Endometrial microvascular endothelial cells (primary cell): ENCODE measurements at regions not wholly inside any gene's neighbourhood (a gene's known extent, or its start where the extent isn't known, plus 50 kb on each side); places are given as distances from the start of the nearest gene placed in this dataset.

Experiments
- in situ Hi-C: cut with HindIII; loops from 2 replicates; pipeline ENCODE4 v1.10.0; 2017; ENCODE audit warnings: low sequenced_read_pairs, low pct_unique_long_range_greater_than_20kb; ENCODE audit errors: inconsistent ontology term

DNA sequence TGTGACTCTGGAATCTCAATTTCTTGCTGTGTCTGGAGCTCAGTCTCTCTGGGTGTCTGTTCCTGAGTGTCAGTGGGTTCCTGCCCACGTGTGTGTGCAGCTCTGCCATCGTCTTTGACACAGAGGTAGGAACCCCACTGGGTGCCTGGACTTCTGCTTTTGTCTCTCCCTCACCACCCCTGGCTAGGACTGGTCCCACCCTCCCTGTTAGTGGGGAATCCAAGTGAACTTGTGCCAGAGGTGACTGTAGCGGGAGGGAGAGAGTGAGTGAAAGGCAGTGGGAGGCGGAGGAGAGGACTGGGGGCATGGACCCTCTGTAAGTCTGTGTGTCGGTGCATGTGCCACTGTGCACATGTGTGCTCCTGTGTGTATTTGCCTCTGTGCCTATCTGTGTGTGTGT lies 299.9 kb upstream of the ZMIZ1 start:
- in situ Hi-C loops, result no loop called here

DNA sequence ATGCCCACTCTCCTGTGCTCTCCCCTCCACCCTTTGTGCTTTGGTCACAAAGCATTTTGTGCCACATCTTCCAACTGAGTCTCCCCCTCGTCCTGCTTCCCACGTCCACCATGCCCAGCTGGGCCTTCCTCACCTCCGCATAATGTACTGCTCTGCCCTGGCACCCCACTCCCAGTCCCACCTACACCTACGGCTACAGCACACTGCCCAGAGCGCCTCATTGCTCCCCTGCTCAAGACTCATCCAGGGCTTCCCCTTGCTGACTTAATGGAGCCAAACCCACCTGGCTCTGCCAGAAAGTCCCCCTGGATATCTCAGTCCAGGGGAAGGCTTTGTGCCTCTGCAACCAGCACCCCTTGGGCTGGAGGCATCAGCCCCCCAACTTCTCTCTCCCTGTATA lies 299.2 kb upstream of the ZMIZ1 start:
- in situ Hi-C loops, result no loop called here

- in situ Hi-C loops, result no loop called here
Observed at GRCh38 chr10:78770167-78771090, 298.3 kb upstream of the ZMIZ1 start.

DNA sequence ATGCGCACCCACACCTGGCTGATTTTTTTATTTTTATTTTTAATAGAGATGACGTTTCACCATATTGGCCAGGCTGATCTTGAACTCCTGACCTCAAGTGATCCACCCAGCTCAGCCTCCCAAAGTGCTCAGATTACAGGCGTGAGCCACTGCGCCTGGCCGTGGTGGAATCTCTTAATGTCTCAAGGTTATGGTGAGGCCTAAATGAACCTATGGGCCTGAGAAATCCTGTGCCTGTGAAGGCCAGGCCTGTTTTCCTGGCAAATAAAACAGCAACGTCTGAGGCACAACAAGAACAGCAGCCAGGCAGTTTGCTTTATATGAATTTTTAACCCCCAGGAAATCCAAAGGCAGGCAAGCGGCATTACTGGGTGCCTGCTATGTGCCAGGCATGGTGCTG lies 297.5 kb upstream of the ZMIZ1 start:
- in situ Hi-C loops, result no loop called here

GRCh38 chr10:78771808-78772455 lies 296.8 kb upstream of the ZMIZ1 start:
- in situ Hi-C loops, result no loop called here

- in situ Hi-C loops, result no loop called here
Observed at GRCh38 chr10:78772486-78772885, 296.3 kb upstream of the ZMIZ1 start.

- in situ Hi-C loops, result no loop called here
Observed at GRCh38 chr10:78772986-78773530, 295.7 kb upstream of the ZMIZ1 start.

- in situ Hi-C loops, result no loop called here
Observed at GRCh38 chr10:78774614-78774998, 294.2 kb upstream of the ZMIZ1 start.

DNA sequence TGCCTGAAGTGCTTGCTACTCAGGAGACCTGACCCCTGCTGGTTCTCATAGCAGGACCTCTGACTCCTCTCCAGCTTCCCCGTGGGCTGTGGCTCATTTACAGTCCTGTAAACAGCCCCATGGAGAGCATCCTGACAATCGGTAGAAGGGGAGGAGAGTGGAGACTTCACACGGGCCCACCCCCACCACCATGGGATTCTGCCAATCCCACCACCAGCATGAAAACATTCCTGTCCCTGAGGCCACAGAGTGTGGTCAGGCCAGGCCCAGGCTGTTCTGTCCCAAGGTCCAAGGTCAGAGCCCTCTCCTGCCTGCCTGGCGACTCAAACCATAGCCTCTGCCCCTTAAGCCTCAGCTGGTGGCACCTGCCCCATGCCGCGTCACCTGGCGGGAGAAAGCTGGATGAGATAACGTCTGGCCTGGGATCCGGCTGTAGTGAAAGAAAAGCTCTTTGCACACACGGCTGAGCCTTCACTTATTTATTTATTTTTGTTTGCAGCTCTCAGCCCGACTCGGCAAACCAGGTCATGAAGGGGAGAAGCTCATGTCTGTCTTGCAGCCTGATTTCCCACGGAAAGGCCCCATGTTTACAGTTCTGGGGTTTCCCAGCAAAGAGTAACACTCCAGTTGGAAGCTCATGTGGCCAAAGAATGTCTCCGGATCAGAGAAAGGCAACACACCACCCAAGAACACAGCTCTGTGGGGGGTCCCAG lies 293.6 kb upstream of the ZMIZ1 start:
- in situ Hi-C loops, result no loop called here

GRCh38 chr10:78775891-78776290 lies 292.9 kb upstream of the ZMIZ1 start:
- in situ Hi-C loops, result no loop called here

DNA sequence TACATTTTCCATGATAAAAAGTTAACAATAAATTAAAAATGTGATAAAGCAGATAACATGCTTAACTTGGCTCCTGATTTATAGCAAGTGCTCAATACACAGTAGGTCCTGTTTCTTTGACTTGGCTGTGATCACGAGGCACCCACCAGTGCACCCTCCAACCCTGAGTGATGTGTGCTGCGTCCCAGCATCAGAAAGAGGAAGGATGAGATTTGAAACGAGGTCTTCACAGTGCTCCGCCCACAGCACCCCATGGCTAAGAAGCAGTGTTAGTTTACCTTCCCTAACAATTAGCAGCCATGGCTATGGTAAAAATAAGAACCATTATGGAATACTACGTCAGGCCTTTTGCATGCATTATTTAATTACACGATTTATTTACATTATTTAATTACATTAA lies 292.0 kb upstream of the ZMIZ1 start:
- in situ Hi-C loops, result no loop called here

- in situ Hi-C loops, result no loop called here
Observed at GRCh38 chr10:78777466-78777865, 291.3 kb upstream of the ZMIZ1 start.

DNA sequence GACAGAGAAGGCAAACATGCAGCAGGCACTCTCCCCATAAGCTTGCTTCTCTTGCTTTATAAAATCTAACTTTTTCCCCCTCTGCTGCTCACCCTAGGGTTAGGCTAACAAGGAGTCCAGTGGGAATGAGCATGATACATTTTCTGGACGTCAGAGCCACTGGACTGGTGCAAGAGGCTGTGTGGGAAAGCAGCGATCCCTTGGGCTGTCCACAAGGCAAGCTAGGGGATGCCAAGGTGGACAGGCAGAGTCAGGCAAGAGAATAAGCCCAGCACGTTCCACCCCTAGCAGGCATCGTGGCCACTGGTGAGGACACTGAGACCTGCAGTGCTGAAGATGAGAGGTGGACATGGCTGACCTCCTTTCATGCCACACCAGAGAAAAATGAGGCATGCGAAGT lies 290.9 kb upstream of the ZMIZ1 start:
- in situ Hi-C loops, result no loop called here

DNA sequence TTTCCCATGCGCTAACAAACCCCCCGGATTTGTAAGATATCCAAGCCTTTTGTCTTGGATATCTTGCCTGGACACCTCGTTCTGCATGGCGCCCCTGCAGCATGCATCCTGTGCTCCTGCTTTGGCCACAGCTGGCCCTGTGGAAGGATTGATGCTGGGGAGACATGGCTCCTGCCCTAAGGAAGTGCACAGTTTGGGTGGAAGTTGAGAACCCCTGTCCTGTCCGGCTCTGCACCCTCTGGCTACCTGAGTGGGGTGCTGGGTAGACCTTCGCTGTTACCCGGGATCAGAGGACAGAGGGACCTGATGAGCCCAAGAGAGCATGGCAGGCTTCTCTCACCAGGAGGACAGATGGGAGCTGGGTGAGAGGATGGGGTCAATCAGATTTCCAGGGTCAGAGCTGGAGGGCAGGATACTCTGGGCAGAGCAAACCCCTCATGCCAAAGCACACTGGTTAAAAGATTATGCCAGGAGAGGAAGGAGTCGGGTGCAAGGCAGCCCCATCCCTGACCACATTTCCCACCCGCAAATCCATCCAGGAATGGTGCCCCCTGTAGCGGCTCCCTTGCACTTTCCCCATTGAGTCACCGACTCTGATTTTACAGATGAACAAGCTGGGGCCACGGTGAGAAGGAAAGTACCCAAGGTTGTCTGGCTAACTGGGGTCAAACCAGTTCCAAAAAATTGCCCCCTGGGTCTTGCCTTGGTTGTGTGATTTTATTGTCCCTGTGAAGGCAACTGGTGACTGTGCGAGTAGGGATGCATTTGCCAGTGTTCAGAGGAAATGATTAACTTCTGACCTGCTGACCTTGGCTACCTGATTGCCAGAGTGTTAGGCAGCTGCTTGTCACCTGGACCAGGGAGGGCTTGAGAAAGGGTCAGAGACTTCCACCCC lies 290.1 kb upstream of the ZMIZ1 start:
- in situ Hi-C loops, result no loop called here

- in situ Hi-C loops, result no loop called here
Observed at GRCh38 chr10:78779339-78779955, 289.3 kb upstream of the ZMIZ1 start.

DNA sequence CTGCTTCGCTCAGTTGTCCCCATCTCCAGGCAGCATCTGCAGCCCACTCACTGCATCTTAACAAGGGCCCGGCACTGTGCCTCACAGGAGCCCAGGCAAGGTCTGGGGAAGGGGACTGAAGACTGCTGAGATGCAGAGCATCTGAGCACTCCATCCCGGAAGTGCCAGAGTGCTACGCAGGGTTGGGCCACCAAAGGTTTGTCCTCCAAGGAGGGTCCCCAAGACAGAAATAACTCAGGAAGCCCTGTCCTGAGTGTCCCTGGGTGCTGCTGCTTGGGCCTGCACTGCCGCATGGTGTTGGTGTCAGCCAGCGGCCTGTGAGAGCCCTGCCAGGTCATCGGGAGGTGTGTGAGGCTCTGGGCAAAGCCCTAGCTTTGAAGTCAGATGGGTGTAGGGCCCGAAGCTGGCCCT lies 288.2 kb upstream of the ZMIZ1 start:
- in situ Hi-C loops, result no loop called here

DNA sequence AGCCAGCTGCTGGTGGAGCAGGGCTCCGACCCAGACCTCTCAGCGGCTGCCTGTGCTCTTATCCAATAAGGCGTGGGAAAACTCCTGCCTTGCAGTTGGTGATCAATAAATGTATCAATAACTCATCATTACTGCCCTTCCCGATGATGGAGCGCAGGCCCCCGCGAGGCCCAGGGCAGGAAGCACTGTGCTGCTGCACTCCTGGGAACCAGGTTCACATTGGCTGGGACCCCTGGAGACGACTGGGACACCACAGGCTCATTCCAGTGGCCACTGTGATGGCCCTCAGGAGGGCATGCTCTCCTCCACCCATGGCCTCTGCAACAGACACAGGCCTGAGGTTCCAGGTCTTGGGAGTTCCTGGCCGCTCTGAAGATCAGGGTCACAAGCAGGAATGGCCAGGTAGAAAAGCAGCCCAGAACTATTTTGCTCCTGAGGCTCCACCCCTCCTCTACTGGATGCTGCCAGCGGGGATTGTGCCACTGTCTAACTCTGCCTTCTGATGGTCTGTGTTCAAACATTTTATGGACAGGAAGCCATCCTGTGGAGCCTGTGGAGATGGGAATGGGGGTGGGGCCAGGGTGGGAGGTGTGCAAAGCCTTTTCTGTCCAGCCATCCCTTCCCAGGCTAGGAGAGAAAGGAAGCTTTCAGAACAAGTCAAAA lies 287.4 kb upstream of the ZMIZ1 start:
- in situ Hi-C loops, result no loop called here

DNA sequence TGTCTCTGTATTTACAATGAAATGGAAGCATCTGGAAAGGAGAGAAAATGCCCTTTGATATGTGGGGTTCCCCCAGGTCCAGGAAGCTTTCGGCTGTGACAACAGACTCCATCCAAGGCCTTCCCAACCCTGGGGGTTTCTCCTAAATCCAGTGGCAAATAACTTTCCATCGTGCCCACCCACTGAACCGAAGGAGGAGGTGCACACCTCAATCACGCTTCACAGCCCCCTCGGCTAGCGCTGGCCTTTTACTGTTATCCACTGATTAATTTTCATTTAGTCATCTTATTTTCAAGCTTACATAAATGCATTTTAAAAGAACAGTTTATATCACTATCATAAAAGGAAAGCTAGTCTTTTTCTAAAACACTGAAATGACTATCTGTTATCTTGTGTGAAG lies 286.8 kb upstream of the ZMIZ1 start:
- in situ Hi-C loops, result no loop called here
